Urothelium cell line (cell line): ENCODE measurements at regions not wholly inside any gene's neighbourhood (a gene's known extent, or its start where the extent isn't known, plus 50 kb on each side); places are given as distances from the start of the nearest gene placed in this dataset.
"Not testable (repeated sequence)": the region's sequence is repeated elsewhere in the genome, so short reads cannot be mapped to it uniquely, and the experiment has no call there.

Experiments
- DNase-seq: peaks from one replicate; pipeline ENCODE4 v3.0.0; 2011; ENCODE audit warnings: low spot score, mixed read lengths
- FAIRE-seq: peaks from 2 replicates; lab custom pipeline; 2011; peaks lifted over from hg19 to GRCh38; lab: Jason Lieb, UNC

GRCh38 chr16:51306886-51307595, 156.0 kb upstream of the SALL1 start:
- FAIRE-seq: no peak
- DNase-seq: no peak

DNA sequence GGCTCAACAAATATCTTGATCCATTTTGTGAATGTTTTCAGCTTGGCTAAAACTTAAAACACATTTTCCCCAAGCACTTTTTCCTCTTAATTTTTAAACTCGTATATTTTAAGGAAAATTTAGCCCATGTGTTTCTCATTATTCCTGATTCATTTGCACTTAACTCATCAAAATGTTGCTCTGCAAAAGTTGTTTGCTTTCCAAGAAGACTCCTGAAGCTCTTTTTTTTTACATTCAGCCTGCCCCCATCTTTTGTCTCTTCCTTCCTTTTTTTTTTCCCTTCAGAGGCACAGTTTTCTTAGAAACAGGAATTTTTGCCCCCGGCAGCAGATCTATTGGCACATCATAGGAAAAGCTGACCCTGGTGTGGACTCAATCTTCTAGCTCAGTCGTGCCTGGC, 155.0 kb upstream of the SALL1 start:
- no peak for DNase-seq
- FAIRE-seq: no peak

DNA sequence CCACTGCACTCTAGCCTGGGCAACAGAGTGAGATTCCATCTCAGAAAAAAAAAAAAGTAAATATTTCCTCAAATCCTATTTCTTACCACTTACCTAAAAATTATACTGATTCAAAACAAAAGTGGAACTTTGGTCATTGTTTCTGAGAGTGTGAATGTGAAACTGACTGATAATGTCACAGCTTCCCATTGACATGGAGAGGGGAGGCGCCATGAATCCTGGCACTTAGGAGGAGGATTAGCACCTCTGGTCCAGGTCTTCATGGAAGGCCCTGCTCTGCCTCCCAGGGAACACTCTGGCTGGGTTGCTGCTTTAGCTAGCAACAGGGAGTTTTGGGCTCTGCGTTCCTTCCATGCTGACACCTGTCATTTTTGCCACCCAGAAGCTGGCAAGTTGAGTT, 154.3 kb upstream of the SALL1 start:
- DNase-seq (no peak), FAIRE-seq (no peak)

GRCh38 chr16:51302042-51302441, 151.0 kb upstream of the SALL1 start:
- DNase-seq: no peak
- no peak for FAIRE-seq

DNA sequence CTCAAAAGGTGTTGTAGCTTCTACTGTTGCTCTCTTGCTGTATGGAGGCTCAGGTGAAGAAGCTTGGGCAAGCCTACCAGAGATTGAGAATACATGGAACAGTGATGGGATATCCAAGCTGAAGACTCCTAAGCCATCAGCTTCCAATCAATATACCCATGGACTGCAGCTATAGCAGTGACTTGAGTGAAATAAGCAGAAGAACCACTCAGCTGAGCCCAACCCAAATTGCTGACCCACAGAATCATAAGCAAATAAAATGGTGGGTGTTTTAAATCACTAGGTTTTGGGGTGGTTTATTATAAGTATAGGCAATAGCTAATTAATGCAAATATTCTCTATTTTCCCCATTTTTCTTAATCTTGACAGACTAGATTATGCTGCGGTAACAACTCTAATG, 147.7 kb upstream of the SALL1 start:
- DNase-seq (no peak), FAIRE-seq (no peak)

DNA sequence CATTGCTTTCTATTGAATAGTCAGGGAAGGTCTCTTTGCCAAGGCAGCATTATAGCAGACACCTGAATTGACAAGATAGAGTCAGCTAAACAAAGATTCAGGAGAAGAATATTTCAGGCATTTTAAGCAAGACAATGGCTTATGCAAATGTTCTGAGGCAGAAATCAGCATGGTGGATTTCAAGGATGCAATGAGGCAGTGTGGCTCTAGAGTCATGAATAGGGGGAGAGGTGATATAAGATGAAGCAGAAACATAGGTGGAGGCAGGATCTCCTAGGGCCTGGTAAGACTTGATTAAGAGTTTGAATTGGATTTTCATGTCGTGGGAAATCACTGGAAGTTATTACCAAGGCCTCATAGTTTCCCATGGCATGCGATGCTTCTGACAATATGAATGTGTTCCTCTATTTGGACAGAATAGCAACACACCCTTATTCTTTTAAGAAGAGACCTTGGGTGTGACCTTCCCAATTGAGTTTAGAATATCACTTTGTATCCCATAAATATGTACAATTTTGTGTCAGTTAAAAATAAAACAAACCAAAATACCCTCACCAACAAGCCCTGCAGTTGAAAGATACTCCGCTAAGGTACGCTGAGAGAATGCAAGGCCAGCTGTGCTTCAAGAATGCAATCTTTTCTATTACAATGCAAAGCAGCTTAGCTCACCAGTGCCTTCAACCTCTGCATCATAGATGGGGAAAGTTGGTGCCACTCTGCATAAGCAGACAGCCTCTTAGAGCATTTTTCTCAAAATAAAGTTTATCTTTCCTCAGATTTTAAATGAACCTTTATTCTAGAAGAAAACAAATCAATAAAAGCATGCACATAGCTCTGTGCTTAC, 139.6 kb upstream of the SALL1 start:
- no peak for DNase-seq

GRCh38 chr16:51289336-51289735, 138.3 kb upstream of the SALL1 start:
- FAIRE-seq: no peak

More for the DNA sequence above, 139.6 kb upstream of the SALL1 start:
- no peak for FAIRE-seq

DNA sequence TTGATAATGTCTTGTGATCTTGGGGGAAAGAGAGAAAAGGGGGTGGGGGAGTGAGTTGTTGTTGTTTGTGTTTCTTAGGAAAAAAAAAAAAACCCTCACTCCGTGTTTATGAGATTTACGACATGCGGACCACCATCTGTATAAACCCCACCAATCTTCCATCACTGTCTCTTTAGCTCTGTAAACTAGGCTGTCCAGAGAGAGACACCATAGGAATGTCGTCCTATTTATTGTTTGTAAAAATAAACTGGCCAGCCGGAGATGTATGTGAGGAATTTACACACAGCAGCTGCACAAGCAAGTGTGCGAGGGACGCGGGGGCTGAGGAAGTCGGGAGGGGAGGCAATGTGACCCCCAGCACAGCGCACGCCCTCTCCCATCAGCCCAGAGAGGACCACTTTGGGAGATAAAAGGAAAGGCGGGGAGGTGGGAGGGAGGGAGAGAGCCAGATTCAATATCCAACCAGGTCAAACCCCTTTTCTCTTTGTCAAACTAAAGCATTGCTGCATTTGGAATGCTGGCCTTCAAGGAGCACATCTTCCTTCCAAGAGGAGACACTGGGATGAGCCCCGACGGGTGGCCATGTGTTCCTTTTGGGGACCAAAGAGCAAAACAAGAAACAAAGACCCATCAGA, 136.2 kb upstream of the SALL1 start:
- DNase-seq: no peak
- FAIRE-seq: no peak

More at GRCh38 chr16:51289336-51289735, 138.3 kb upstream of the SALL1 start:
- no peak for DNase-seq

GRCh38 chr16:51286272-51286671, 135.2 kb upstream of the SALL1 start:
- FAIRE-seq: no peak
- no peak for DNase-seq

DNA sequence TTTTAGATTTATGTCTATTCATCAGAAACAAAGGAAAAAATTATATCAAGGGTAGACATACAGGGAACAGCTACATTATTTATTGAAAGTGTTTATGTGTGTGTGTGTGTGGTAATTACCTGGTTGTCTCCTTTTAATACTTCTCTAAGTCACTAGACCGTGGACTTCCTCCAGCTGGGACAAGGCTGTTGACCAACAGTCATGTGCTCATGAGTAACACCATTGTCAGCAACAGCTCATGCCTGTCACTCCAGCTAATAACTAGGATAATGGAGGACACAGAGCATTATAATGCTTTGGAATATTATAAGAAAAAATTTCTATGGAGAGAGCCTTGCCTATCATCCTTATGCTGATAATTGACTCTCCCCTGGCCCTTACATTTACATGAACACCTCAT, 125.3 kb upstream of the SALL1 start:
- FAIRE-seq (no peak), DNase-seq (no peak)

- DNase-seq: no peak
- no peak for FAIRE-seq
Measured at GRCh38 chr16:51272420-51272819, 121.3 kb upstream of the SALL1 start.

DNA sequence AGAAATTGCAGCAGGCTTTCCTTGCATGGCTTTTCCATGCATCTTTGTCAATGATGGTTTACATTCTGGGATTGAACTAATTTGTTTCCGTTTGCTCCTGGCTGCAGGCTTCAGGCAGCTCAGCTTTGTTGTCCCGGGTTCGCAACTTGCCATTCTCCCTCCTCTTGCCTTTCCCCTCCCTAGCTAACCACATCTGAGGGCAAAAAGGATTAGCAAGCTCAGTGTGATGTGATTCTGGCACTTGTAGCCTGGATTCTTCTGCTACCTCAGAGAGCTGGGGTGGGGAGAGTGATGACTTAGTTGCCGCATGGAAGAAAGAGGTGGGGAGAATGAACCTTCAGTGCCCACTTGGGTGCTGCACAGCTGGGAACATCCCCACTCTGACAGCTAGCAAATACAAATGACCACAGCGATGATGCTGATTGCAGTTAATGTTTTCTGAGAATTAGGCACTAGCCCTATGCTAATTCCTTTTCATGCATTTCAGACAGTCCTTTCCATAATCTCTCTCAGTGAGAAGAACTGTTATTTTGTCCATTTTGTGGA, 120.2 kb upstream of the SALL1 start:
- no peak for DNase-seq
- FAIRE-seq: no peak

GRCh38 chr16:51268237-51268636, 117.2 kb upstream of the SALL1 start:
- FAIRE-seq (no peak), DNase-seq (no peak)

DNA sequence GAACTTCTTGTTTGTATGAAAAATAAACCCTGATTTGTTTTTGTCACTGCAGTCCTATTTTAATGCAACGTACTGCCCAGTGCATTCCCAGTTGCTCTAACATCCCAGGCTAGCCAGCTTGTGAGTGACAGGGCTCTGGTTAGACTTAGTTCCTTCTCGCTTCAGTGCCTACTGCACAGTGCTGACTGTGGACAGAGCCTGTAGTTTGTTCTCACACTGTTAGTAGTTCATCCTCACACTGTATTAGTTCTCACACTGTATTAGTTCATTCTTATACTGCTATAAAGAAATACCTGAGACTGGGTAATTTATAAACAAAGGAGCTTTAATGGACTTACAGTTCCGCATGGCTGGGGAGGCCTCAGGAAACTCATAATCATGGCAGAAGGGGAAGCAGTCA, 116.6 kb upstream of the SALL1 start:
- DNase-seq (no peak), FAIRE-seq (no peak)

DNA sequence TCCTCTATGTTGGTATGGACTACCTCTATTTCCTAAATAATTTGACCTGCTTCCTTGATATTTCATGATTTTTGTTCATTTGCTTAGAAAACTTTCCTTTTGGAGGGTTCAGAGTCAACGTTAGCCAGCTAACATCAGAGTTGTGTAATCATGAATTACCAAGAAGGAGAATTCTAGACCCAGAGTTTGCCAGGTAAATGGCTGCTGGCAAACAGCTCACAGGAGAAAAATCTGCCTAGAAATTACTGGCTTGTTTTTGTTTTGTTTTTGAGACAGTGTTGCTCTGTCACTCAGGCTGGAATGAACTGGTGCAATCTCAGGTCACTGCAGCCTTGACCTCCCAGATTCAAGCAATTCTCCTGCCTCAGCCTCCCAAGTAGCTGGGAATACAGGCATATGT, 111.4 kb upstream of the SALL1 start:
- FAIRE-seq (no peak), DNase-seq (no peak)

DNA sequence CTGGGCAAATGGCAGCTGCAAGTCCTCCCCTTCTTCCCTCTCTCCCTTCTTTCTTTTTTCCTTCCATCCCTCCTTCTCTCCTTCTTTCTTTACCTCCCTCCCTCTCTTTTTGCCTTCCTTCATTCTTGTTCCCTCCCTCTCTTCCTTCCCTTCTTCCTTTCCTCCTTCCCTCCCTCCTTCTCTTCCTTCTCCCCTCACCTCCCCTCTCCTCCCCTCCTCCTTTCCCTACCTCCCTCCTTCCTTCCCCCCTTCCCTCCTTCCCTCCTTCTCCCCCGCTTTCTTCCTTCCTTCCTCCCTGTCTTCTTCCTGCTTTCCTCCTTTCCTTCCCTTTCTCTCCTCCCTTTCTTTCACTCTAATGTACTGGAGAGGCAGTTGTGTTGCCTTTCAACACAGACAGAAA, 110.8 kb upstream of the SALL1 start:
- FAIRE-seq (no peak), DNase-seq (no peak)

DNA sequence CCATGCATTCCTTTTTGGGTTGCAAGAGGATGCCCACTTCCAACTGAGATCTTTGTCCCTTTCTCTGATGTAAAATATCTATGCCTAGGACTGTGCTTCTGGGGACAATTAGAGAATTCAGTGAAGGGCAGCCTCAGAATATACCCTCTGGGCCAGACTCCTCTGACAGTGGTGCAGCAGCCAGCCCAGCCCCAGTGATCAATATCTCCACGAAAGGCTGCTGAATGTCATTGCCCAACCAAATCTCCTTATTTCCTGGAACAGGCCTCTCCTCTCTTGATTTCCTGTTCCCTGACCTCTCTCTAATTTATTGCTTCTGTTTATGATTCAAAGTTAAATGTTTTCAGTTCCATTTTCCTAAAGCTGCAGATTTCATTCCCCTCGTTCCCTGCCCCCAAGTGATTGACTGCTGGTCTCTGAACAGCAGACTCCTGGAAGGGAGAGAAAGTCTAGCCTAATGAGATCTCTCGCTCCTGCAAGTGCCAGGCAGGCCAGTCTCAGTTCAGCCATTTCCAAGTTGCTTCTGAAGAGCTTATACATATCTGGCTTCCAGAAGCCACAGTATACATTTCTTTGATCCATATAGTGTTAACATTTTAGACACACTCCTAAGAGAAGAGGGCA, 104.4 kb upstream of the SALL1 start:
- no peak for DNase-seq

GRCh38 chr16:51254390-51254789, 103.3 kb upstream of the SALL1 start:
- DNase-seq, FAIRE-seq: not testable (repeated sequence)

More for the DNA sequence above, 104.4 kb upstream of the SALL1 start:
- no peak for FAIRE-seq

DNA sequence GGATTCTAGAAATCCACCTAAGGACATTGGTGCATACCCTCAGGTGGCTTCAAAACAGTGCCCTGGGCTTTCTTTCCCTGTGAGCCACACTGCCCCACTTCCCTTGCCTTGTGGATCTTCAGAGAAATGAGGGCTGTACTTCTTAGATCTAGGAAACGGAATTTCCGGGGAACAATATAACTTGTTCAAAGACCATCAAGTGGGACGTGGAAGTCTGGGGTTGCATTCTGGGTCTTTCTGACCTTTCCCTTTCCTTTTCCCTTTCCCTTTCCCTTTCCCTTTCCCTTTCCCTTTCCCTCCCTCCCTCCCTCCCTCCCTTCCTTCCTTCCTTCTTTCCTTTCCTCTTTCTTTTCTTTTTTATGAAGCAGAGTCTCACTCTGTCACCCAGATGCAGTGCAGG, 97.1 kb upstream of the SALL1 start:
- DNase-seq (no peak), FAIRE-seq (no peak)

- DNase-seq (no peak), FAIRE-seq (no peak)
Measured at GRCh38 chr16:51245658-51245995, 94.6 kb upstream of the SALL1 start.
